ENCODE measurements at regions not wholly inside any gene's neighbourhood (a gene's known extent, or its start where the extent isn't known, plus 50 kb on each side); places are given as distances from the start of the nearest gene placed in this dataset.

- TF ChIP-seq, protein P1, sequence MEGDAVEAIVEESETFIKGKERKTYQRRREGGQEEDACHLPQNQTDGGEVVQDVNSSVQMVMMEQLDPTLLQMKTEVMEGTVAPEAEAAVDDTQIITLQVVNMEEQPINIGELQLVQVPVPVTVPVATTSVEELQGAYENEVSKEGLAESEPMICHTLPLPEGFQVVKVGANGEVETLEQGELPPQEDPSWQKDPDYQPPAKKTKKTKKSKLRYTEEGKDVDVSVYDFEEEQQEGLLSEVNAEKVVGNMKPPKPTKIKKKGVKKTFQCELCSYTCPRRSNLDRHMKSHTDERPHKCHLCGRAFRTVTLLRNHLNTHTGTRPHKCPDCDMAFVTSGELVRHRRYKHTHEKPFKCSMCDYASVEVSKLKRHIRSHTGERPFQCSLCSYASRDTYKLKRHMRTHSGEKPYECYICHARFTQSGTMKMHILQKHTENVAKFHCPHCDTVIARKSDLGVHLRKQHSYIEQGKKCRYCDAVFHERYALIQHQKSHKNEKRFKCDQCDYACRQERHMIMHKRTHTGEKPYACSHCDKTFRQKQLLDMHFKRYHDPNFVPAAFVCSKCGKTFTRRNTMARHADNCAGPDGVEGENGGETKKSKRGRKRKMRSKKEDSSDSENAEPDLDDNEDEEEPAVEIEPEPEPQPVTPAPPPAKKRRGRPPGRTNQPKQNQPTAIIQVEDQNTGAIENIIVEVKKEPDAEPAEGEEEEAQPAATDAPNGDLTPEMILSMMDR (conservative IDR thresholded peaks at IDR 0.05; ENCODE audit: low read depth, low read length) = no peak
- TF ChIP-seq SMC3 (IDR thresholded peaks at IDR 0.05; ENCODE audit: low read depth, low read length) = no peak
- no peak for TF ChIP-seq CHD1 (IDR thresholded peaks at IDR 0.05; ENCODE audit: low read depth, low read length)
- no peak for TF ChIP-seq POLR2A (IDR thresholded peaks at IDR 0.05; ENCODE audit: low read depth, low read length)
Observed at GRCh38 chr11:80778432-80778831, 1337.6 kb upstream of the TENM4 start.
